ENCODE measurements at regions not wholly inside any gene's neighbourhood (a gene's known extent, or its start where the extent isn't known, plus 50 kb on each side); places are given as distances from the start of the nearest gene placed in this dataset.

DNA sequence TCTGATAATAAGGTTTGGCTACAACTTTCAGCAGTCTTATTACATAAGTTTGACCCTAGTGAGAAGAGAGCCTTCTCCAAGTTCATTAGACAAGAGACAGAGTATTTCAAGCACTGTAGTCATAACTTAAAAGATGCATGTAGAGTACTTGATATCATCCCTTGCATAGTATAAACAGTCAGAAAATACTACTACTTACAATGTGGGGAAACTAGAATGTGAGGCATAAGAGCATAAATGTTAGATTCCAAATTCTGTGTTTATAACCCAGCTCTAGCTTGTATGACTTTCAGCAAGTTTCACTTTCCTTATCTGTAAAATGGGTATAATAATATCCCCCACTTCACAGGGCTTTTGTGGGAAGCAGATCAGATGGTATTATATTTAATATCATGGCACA is 56.8 kb upstream of the TMEM200A start:
- in situ Hi-C loops (cut with MboI), result no loop called here
- DNase-seq (ENCODE audit: extremely low read depth in 1 of 4, low spot score in 3 of 4) (no peak), ATAC-seq (no peak), FAIRE-seq (no peak)
- Histone ChIP-seq H3K79me2 (ENCODE audit: control insufficient read depth, insufficient read depth, low read length) (no peaks in the 10 kb centered on the region), H3K9me3 (replicated peaks; ENCODE audit: control insufficient read depth, insufficient read depth, low read depth, low read length) (no peaks in the 10 kb centered on the region), H3K36me3 (ENCODE audit: control insufficient read depth, insufficient read depth, low read length) (no peaks in the 10 kb centered on the region), H3K27me3 (ENCODE audit: control insufficient read depth in 2 of 2, insufficient read depth in 2 of 2, low read length in 2 of 2) (no peaks in the 10 kb centered on the region; a peak in 1 of 5 replicates), H2AFZ (ENCODE audit: low read depth, low read length) (no peak overlapping the region), H3K9ac (ENCODE audit: insufficient read depth in 1 of 2, low read depth in 2 of 2, low read length in 2 of 2) (no peak overlapping the region), H3K4me3 (no peak overlapping the region), H3K4me2 (ENCODE audit: insufficient read depth, low read length) (no peak overlapping the region), H3K27ac (ENCODE audit: extremely low read depth, low read depth, low read length) (no peak overlapping the region), H4K20me1 (replicated peaks; ENCODE audit: control insufficient read depth, insufficient read depth, low read length) (no peaks in the 10 kb centered on the region; the same call in 1 of the 2 replicates), H3K4me1 (replicated peaks in 1 of 2; ENCODE audit: control insufficient read depth in 2 of 2, insufficient read depth in 2 of 2, low read length in 2 of 2) (no peaks in the 10 kb centered on the region), H3K9me1 (ENCODE audit: control insufficient read depth, insufficient read depth, low read length) (no peaks in the 10 kb centered on the region)
- no peak for TF ChIP-seq KAT8 (IDR thresholded peaks at IDR 0.05; ENCODE audit: low read depth)
- no peak for TF ChIP-seq ZNF551 (CRISPR knock-in tag; IDR thresholded peaks at IDR 0.05)
- TF ChIP-seq KDM5B (IDR thresholded peaks at IDR 0.05; ENCODE audit: insufficient replicate concordance, low read depth, low read length), result no peak
- TF ChIP-seq ELF4 (CRISPR knock-in tag; IDR thresholded peaks at IDR 0.05), result no peak
- TF ChIP-seq, protein P1, sequence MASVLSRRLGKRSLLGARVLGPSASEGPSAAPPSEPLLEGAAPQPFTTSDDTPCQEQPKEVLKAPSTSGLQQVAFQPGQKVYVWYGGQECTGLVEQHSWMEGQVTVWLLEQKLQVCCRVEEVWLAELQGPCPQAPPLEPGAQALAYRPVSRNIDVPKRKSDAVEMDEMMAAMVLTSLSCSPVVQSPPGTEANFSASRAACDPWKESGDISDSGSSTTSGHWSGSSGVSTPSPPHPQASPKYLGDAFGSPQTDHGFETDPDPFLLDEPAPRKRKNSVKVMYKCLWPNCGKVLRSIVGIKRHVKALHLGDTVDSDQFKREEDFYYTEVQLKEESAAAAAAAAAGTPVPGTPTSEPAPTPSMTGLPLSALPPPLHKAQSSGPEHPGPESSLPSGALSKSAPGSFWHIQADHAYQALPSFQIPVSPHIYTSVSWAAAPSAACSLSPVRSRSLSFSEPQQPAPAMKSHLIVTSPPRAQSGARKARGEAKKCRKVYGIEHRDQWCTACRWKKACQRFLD (CRISPR knock-in tag; IDR thresholded peaks at IDR 0.05), result no peak
- no peak for TF ChIP-seq ZNF764 (CRISPR knock-in tag; IDR thresholded peaks at IDR 0.05; ENCODE audit: low read depth)
- TF ChIP-seq EHMT2 (IDR thresholded peaks at IDR 0.05), result no peak
- no peak for TF ChIP-seq NFATC3 (IDR thresholded peaks at IDR 0.05)
- no peak for TF ChIP-seq ZNF3 (CRISPR knock-in tag; IDR thresholded peaks at IDR 0.05)
- TF ChIP-seq SMAD1 (IDR thresholded peaks at IDR 0.05; ENCODE audit: low read depth, low read length, partially characterized antibody), result no peak
- TF ChIP-seq PURB (CRISPR knock-in tag; IDR thresholded peaks at IDR 0.05; ENCODE audit: low read depth), result no peak
- TF ChIP-seq USF2 (CRISPR knock-in tag; IDR thresholded peaks at IDR 0.05), result no peak
- no peak for TF ChIP-seq ZNF444 (CRISPR knock-in tag; IDR thresholded peaks at IDR 0.05)
- TF ChIP-seq L3MBTL2 (IDR thresholded peaks at IDR 0.05), result no peak
- no peak for TF ChIP-seq POU5F1 (IDR thresholded peaks at IDR 0.05; ENCODE audit: borderline replicate concordance, low read depth, low read length, partially characterized antibody)
- no peak for TF ChIP-seq ATF1 (CRISPR knock-in tag; IDR thresholded peaks at IDR 0.05)
- TF ChIP-seq ATF1 (tag; IDR thresholded peaks at IDR 0.05), result no peak
- TF ChIP-seq SP2 (IDR thresholded peaks at IDR 0.05; ENCODE audit: extremely low read depth, low read depth, low read length, poor library complexity, severe bottlenecking), result no peak
- no peak for TF ChIP-seq SLC30A9 (CRISPR knock-in tag; IDR thresholded peaks at IDR 0.05)
- TF ChIP-seq GTF2A2 (tag; IDR thresholded peaks at IDR 0.05), result no peak
- no TSS peak for BruUV-seq (replicated peaks)
- intact Hi-C loops (cut with micrococcal nuclease), result no loop called here
- ChIA-PET POLR2A (no interaction called here), CTCF (ENCODE audit: low intra/inter-chr PET ratio) (no interaction called here)

Measured in K562 (cell line).